ENCODE measurements at regions not wholly inside any gene's neighbourhood (a gene's known extent, or its start where the extent isn't known, plus 50 kb on each side); places are given as distances from the start of the nearest gene placed in this dataset.

DNA sequence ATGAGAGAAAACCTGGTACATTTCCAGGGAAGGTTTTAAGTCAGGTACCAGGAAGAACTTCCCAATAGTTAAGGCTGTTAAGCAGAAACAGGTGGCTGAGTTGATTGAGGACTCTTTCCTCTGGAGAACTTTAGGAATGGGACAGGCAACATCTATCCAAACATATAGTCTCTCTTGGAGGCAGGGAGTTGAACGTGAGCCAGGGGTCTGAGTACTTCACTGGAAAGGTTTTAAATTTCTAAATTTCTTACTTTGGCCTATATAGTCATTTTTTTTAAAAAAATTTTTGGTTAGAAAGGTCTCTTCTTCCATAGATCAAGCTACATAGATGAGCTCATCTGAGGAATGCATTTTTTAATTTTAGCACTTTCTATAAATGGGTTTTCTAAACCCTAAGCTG lies 261.4 kb upstream of the TCF4 start:
- no peak for TF ChIP-seq EP300 (IDR thresholded peaks at IDR 0.05)
- TF ChIP-seq, protein P1, sequence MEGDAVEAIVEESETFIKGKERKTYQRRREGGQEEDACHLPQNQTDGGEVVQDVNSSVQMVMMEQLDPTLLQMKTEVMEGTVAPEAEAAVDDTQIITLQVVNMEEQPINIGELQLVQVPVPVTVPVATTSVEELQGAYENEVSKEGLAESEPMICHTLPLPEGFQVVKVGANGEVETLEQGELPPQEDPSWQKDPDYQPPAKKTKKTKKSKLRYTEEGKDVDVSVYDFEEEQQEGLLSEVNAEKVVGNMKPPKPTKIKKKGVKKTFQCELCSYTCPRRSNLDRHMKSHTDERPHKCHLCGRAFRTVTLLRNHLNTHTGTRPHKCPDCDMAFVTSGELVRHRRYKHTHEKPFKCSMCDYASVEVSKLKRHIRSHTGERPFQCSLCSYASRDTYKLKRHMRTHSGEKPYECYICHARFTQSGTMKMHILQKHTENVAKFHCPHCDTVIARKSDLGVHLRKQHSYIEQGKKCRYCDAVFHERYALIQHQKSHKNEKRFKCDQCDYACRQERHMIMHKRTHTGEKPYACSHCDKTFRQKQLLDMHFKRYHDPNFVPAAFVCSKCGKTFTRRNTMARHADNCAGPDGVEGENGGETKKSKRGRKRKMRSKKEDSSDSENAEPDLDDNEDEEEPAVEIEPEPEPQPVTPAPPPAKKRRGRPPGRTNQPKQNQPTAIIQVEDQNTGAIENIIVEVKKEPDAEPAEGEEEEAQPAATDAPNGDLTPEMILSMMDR (IDR thresholded peaks at IDR 0.05), result no peak

Data from gastroesophageal sphincter (tissue), 3 donors.